ENCODE measurements at regions not wholly inside any gene's neighbourhood (a gene's known extent, or its start where the extent isn't known, plus 50 kb on each side); places are given as distances from the start of the nearest gene placed in this dataset.

GRCh38 chr2:116749994-116750393 is 1064.5 kb upstream of the DDX18 start:
- no peak for TF ChIP-seq POLR2A (IDR thresholded peaks at IDR 0.05)
- TF ChIP-seq CTCF (IDR thresholded peaks at IDR 0.05), result no peak
